GM23338 (cell line): ENCODE measurements at regions not wholly inside any gene's neighbourhood (a gene's known extent, or its start where the extent isn't known, plus 50 kb on each side); places are given as distances from the start of the nearest gene placed in this dataset.
"Not testable (repeated sequence)": the region's sequence is repeated elsewhere in the genome, so short reads cannot be mapped to it uniquely, and the experiment has no call there.

Experiments
- CREB1 ChIP-seq: fragments of 250-450 bp; sonication (Bioruptor Pico); IDR thresholded peaks from 2 replicates; pipeline ENCODE4 v1.5.0; 2020; ENCODE audit warnings: low read depth, mild to moderate bottlenecking, moderate library complexity
- POLR2AphosphoS5 ChIP-seq: IDR thresholded peaks from 2 replicates; pipeline ENCODE4 v1.6.1; 2016; ENCODE audit warnings: antibody characterized with exemption, low read depth
- ZNF114 ChIP-seq: fragments of 250-450 bp; sonication (Bioruptor Pico); IDR thresholded peaks from 2 replicates; pipeline ENCODE4 v1.5.0; 2020; ENCODE audit warnings: mild to moderate bottlenecking, moderate library complexity
- TF ChIP-seq, protein P1 (sequence below), 2 experiments: fragments of 200-600 bp in 1 of 2; sonication (generic) in 1 of 2; conservative IDR thresholded peaks; 2 replicates each; pipeline versions ENCODE4 v1.5.1 to v1.6.1; 2016 to 2017; ENCODE audit warnings: antibody characterized with exemption in 2 of 2, low read depth in 2 of 2, mild to moderate bottlenecking in 2 of 2, moderate library complexity in 1 of 2

- not testable (repeated sequence) for TF ChIP-seq POLR2AphosphoS5; CREB1 (CRISPR knock-in tag); ZNF114 (CRISPR knock-in tag)
- TF ChIP-seq, protein P1, sequence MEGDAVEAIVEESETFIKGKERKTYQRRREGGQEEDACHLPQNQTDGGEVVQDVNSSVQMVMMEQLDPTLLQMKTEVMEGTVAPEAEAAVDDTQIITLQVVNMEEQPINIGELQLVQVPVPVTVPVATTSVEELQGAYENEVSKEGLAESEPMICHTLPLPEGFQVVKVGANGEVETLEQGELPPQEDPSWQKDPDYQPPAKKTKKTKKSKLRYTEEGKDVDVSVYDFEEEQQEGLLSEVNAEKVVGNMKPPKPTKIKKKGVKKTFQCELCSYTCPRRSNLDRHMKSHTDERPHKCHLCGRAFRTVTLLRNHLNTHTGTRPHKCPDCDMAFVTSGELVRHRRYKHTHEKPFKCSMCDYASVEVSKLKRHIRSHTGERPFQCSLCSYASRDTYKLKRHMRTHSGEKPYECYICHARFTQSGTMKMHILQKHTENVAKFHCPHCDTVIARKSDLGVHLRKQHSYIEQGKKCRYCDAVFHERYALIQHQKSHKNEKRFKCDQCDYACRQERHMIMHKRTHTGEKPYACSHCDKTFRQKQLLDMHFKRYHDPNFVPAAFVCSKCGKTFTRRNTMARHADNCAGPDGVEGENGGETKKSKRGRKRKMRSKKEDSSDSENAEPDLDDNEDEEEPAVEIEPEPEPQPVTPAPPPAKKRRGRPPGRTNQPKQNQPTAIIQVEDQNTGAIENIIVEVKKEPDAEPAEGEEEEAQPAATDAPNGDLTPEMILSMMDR (conservative IDR thresholded peaks at IDR 0.05; ENCODE audit: low read depth in 2 of 2) = not testable (repeated sequence)
Observed at GRCh38 chr9:43089337-43089736, 905.9 kb downstream of the SPATA31A6 start.
